ENCODE measurements at regions not wholly inside any gene's neighbourhood (a gene's known extent, or its start where the extent isn't known, plus 50 kb on each side); places are given as distances from the start of the nearest gene placed in this dataset.
"Not testable (repeated sequence)": the region's sequence is repeated elsewhere in the genome, so short reads cannot be mapped to it uniquely, and the experiment has no call there.

DNA sequence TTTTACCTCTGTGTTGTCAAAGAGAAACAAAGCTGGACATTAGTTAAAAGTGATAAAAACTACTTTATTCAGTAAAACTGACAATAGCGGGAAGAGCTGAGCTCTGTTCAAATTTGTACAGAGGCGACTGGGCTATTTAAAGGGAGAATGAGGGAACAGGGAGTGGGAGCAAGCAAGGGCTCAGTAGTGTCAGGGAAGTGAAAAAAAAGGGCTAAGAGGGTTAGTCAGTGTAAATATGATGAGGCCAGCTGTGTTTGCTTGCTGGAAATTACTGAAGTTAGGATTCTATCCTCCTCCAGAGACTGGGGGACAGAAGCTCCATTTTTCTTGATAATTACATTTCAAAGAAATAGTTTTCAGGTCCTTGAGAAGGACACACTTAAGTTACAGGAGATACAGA lies 232.5 kb downstream of the SH2D4B start:
- DNase-seq, result no peak
- no peak overlapping the region for H3K4me3 ChIP-seq (ENCODE audit: insufficient read depth, low read depth, low read length)
- no peaks in the 10 kb centered on the region for H3K36me3 ChIP-seq (replicated peaks; ENCODE audit: control insufficient read depth, insufficient read depth, low read length)
- H3K27me3 ChIP-seq (ENCODE audit: control insufficient read depth, insufficient read depth, low read length), result no peaks in the 10 kb centered on the region

DNA sequence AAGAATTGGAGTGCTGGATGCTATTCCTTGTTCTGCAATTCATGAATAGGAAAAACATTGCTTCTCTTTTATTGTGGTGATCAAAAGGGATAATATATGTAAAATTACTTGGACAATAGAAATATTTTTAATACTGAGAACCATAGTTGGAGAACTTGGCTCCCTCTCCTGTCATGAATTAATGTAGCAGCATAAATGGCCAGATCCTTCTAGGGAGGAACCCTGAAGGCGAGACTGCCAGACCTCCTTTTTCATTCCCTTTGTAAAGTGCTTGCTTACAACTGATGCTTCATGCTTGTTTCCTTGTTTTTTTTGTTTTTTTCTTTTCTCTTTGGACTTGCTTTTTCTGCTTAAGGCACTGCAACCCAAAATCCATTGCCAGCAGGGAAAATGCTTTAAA lies 233.6 kb downstream of the SH2D4B start:
- DNase-seq, result no peak
- Histone ChIP-seq H3K27me3 (ENCODE audit: control insufficient read depth, insufficient read depth, low read length) (no peaks in the 10 kb centered on the region), H3K4me3 (ENCODE audit: insufficient read depth, low read depth, low read length) (no peak overlapping the region), H3K36me3 (replicated peaks; ENCODE audit: control insufficient read depth, insufficient read depth, low read length) (no peaks in the 10 kb centered on the region)

DNA sequence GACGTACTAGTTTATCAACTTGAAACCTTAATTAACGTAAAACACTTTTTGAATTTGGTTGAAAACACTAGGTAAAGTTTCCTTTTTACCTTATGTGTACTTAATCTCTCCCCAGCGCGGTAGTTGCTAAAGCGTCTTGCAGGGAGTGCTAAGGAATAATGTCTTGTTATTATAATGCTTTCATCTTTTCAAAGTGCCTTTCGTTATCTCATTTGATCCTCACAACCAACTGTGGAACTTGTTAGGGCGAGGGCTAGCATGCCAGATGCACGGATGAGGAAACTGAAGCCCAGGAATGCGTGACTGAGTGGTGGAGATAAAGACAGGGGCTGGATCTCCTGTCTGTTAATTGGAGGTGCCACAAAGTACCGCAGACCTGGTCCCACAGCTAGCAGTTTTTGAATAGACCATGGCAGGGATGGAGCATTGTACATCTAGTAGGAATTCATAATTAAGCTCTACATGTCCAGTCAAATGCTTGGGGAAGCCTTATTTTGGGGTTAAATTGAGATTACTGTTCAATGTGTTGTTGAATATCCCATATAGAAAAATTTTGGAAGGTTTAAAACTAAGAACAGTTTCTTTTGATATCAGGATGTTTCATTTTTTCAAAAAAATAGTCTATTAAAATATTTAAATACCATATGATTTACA lies 234.3 kb downstream of the SH2D4B start:
- H3K36me3 ChIP-seq (replicated peaks; ENCODE audit: control insufficient read depth, insufficient read depth, low read length), result no peaks in the 10 kb centered on the region
- no peak overlapping the region for H3K4me3 ChIP-seq (ENCODE audit: insufficient read depth, low read depth, low read length)
- no peaks in the 10 kb centered on the region for H3K27me3 ChIP-seq (ENCODE audit: control insufficient read depth, insufficient read depth, low read length)
- DNase-seq, result no peak

DNA sequence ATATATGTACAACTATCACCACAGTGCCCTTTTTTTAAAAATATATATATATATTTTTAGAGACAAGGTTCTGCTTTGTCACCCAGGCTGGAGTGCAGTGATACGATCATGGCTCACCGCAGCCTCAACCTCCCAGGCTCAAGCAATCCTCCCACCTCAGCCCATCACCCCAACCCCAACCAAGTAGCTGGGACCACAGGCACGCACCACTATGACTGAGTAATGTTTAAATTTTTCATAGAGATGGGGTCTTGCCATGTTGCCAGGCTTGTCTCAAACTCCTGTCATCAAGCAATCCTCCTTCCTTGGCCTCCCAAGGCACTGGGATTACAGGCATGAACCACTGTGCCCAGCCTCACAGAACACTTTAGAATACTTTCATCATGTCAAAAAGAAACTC lies 234.9 kb downstream of the SH2D4B start:
- DNase-seq, result no peak
- no peaks in the 10 kb centered on the region for H3K36me3 ChIP-seq (replicated peaks; ENCODE audit: control insufficient read depth, insufficient read depth, low read length)

DNA sequence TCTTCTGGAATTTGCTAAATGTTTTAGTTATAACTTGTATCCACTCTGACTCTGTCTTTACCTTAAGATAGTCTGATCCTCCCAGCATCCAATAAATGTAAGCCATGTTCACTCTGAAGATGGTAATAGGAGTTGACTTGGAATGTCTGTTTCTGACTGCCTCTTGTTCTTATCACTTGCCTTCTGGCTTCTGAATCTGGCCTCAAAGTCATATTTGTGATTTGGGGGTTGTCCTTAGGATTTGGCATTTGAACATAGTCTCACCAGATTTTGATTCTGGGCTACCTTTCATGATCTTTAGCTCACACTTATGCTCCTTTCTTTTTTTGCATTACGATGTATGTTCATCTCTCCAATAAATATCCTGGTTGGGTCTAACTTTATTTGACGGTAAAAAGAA lies 247.0 kb downstream of the SH2D4B start:
- no peaks in the 10 kb centered on the region for H3K36me3 ChIP-seq (replicated peaks; ENCODE audit: control insufficient read depth, insufficient read depth, low read length)
- DNase-seq, result no peak
- no peak overlapping the region for H3K4me3 ChIP-seq (ENCODE audit: insufficient read depth, low read depth, low read length)
- H3K27me3 ChIP-seq (ENCODE audit: control insufficient read depth, insufficient read depth, low read length), result no peaks in the 10 kb centered on the region

More for the DNA sequence above, 234.9 kb downstream of the SH2D4B start:
- Histone ChIP-seq H3K4me3 (ENCODE audit: insufficient read depth, low read depth, low read length) (no peak overlapping the region), H3K27me3 (ENCODE audit: control insufficient read depth, insufficient read depth, low read length) (no peaks in the 10 kb centered on the region)

DNA sequence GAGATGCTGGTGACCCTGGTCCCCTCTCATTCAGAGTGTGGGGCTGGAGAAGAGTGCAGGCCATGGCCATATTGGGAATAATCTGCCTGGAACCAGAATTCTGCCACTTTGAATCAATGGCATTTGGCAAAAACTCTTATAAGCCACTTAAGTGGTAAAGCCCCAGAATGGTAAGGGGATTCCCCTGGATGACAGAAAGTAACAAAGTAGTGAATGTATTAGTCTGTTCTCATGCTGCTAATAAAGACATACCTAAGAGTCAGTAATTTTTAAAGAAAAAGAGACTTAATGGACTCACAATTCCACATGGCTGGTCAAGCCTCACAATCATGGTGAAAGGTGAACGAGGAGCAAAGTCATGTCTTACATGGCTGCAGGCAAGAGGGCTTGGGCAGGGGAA lies 248.6 kb downstream of the SH2D4B start:
- DNase-seq, result no peak
- Histone ChIP-seq H3K4me3 (ENCODE audit: insufficient read depth, low read depth, low read length) (no peak overlapping the region), H3K36me3 (replicated peaks; ENCODE audit: control insufficient read depth, insufficient read depth, low read length) (no peaks in the 10 kb centered on the region), H3K27me3 (ENCODE audit: control insufficient read depth, insufficient read depth, low read length) (no peaks in the 10 kb centered on the region)

DNA sequence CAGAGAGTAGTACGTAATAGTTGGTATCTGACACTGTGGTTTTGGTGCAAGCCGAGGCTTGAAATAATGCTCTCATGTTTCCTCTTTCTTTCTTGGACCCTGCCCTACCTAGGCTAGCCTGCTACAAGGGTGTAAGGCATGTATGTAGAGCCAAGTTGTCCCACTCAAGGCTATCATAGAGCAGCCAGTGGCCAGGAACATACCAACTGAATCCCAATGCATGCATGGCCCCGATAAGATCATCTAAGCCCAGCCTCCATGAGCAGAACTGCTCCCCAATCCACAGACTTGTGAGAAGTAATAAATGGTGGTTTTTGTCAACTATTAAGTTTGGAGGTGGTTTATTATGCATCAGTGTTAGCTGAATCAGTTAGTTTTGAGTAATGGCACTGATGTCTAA lies 250.2 kb downstream of the SH2D4B start:
- no peaks in the 10 kb centered on the region for H3K27me3 ChIP-seq (ENCODE audit: control insufficient read depth, insufficient read depth, low read length)
- DNase-seq, result no peak
- no peaks in the 10 kb centered on the region for H3K36me3 ChIP-seq (replicated peaks; ENCODE audit: control insufficient read depth, insufficient read depth, low read length)
- H3K4me3 ChIP-seq (ENCODE audit: insufficient read depth, low read depth, low read length), result no peak overlapping the region

DNA sequence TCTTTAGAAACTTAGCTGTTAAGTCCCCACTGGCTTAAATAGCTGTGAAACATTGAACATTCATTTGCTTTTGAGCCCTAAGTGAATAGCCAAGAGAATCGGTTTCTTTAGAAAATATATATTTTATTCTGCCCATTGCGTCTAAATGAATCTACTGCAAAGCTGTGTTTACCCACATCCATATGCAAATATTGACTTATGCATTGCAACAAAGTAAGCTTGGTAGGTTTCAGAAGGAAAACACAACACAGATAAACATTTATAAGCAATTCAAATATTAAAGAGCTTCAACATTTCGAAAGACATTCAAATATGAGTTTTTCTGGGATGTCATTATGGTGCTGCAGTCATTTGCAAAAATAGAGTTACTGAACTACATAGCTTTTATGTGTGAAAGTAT lies 257.3 kb downstream of the SH2D4B start:
- Histone ChIP-seq H3K36me3 (replicated peaks; ENCODE audit: control insufficient read depth, insufficient read depth, low read length) (no peaks in the 10 kb centered on the region), H3K4me3 (ENCODE audit: insufficient read depth, low read depth, low read length) (no peak overlapping the region), H3K27me3 (ENCODE audit: control insufficient read depth, insufficient read depth, low read length) (no peaks in the 10 kb centered on the region)
- no peak for DNase-seq

DNA sequence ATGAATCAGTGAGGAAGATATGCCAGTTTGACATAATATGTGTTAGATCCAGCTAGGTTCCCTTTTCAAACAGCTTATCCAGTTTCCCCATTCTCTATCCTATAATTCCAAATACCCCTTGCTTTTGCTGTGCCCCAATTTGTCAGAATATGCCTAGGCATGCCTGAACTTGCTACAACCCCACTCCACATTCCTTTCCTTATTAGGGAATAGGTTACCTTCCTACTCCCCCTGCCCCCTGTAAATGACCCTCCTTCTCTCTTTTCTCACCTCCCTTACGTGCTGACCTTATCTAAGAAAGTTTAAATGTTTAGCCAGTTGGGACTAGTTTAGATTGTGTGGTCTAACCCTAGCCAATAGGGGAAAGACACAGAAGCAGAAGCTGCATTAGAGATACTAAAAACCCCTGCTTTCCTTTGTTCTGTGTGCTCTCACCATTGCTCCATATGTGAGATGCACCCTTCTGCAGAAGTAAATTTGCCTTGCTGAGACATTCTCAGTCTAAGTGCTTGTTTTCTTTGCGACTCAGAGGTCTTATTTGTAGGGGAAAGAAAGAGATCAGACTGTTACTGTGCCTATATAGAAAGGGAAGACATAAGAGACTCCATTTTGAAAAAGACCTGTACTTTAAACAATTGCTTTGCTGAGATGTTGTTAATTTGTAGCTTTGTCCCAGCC lies 267.8 kb downstream of the SH2D4B start:
- Histone ChIP-seq H3K27me3 (ENCODE audit: control insufficient read depth, insufficient read depth, low read length) (no peaks in the 10 kb centered on the region), H3K4me3 (ENCODE audit: insufficient read depth, low read depth, low read length) (no peak overlapping the region), H3K36me3 (replicated peaks; ENCODE audit: control insufficient read depth, insufficient read depth, low read length) (no peaks in the 10 kb centered on the region)
- no peak for DNase-seq

DNA sequence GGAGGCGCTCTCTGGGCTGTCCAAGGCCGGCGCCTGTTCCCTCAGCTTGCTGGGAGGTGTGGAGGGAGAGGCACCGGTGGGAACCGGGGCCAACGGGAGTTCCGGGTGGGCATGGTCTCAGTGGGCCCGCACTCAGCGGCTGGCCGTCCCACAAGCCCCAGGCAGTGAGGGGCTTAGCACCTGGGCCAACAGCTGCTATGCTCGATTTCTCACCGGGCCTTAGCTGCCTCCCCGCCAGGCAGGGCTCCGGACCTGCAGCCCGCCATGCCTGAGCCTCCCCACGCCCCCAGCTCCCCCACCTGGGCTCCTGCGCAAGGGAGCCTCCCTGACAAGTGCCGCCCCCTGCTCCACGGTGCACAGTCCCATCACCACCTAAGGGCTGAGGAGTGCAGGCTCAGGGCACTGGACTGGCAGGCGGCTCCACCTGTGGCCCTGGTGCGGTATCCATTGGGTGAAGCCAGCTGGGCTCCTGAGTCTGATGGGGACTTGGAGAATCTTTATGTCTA lies 276.5 kb downstream of the SH2D4B start:
- Histone ChIP-seq H3K27me3 (ENCODE audit: control insufficient read depth, insufficient read depth, low read length) (no peaks in the 10 kb centered on the region), H3K36me3 (replicated peaks; ENCODE audit: control insufficient read depth, insufficient read depth, low read length) (no peaks in the 10 kb centered on the region), H3K4me3 (ENCODE audit: insufficient read depth, low read depth, low read length) (no peak overlapping the region)
- DNase-seq, result no peak

DNA sequence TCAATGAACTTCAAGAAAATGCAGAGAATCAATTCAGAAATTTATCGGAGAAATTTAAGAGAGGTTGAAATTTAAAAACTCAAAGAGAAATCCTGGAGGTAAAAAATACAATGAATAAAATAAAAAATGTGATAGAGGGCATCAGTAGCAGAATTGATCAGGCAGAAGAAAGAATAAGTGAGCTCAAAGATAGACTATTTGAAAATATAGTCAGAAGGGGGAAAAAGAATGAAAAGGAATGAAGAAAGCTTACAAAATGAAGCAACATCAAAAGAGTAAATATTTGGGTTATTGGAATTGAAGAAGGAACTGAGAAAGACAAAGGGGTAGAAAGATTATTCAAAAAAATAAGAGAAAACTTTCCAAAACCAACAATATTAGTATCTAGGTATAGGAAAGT lies 291.4 kb downstream of the SH2D4B start:
- no peaks in the 10 kb centered on the region for H3K27me3 ChIP-seq (ENCODE audit: control insufficient read depth, insufficient read depth, low read length)
- no peak for DNase-seq
- H3K4me3 ChIP-seq (ENCODE audit: insufficient read depth, low read depth, low read length), result no peak overlapping the region
- no peaks in the 10 kb centered on the region for H3K36me3 ChIP-seq (replicated peaks; ENCODE audit: control insufficient read depth, insufficient read depth, low read length)

DNA sequence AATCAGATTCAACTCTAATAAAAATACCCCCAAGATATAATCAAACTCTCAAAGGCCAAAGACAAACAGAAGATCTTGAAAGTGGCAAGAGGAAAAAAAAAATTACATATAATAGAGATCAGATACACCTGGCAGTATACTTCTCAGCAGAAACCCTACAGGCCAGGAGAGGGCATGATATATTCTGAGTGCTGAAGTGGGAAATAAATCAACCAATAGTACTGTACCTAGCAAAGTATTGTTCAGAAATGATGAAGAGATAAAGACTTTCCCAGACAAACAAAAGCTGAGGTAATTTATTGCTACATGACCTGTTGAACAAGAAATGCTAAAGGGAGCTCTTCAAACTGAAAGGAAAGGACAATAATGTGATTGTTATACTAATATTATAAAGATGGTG lies 291.9 kb downstream of the SH2D4B start:
- no peaks in the 10 kb centered on the region for H3K27me3 ChIP-seq (ENCODE audit: control insufficient read depth, insufficient read depth, low read length)
- no peak overlapping the region for H3K4me3 ChIP-seq (ENCODE audit: insufficient read depth, low read depth, low read length)
- DNase-seq, result no peak
- H3K36me3 ChIP-seq (replicated peaks; ENCODE audit: control insufficient read depth, insufficient read depth, low read length), result no peaks in the 10 kb centered on the region

DNA sequence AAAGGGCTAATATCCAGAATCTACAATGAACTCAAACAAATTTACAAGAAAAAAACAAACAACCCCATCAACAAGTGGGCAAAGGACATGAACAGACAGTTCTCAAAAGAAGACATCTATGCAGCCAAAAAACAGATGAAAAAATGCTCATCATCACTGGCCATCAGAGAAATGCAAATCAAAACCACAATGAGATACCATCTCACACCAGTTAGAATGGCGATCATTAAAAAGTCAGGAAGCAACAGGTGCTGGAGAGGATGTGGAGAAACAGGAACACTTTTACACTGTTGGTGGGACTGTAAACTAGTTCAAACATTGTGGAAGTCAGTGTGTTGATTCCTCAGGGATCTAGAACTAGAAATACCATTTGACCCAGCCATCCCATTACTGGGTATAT lies 295.0 kb downstream of the SH2D4B start:
- not testable (repeated sequence) for H3K36me3 ChIP-seq (replicated peaks; ENCODE audit: control insufficient read depth, insufficient read depth, low read length); H3K4me3 ChIP-seq (ENCODE audit: insufficient read depth, low read depth, low read length); DNase-seq; H3K27me3 ChIP-seq (ENCODE audit: control insufficient read depth, insufficient read depth, low read length)

DNA sequence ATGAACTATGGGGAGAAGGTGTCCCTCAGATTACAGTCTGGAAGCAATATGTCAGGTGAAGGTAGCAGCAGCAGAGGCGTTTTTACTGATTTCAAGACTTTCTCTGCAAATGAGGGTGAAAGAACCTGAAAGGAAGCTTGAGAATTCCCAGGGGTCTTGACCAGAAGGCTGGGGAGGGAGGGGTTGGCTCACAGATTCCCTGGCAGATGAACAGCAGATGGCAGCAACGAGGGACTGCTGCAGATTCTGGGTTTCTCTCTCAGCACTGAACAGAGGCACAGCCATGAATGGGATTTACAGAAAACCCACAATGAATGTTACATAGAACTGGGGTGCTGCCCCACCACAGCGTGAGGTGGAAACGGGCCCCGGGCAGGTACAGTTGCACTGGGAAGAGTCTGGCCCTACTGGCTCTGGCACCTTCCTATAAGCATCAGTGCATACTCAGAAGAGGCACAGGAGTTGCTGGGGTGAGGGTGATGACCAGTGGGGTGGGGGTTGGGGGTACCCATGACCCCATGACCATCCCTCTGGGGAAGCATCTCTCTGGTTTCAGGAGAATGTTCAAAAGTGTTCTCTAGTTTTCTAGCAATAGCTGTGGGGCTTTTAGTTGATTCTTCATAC lies 317.8 kb downstream of the SH2D4B start:
- no peak overlapping the region for H3K4me3 ChIP-seq (ENCODE audit: insufficient read depth, low read depth, low read length)
- no peaks in the 10 kb centered on the region for H3K27me3 ChIP-seq (ENCODE audit: control insufficient read depth, insufficient read depth, low read length)
- DNase-seq, result peak; percentile 75
- H3K36me3 ChIP-seq (replicated peaks; ENCODE audit: control insufficient read depth, insufficient read depth, low read length), result no peaks in the 10 kb centered on the region

DNA sequence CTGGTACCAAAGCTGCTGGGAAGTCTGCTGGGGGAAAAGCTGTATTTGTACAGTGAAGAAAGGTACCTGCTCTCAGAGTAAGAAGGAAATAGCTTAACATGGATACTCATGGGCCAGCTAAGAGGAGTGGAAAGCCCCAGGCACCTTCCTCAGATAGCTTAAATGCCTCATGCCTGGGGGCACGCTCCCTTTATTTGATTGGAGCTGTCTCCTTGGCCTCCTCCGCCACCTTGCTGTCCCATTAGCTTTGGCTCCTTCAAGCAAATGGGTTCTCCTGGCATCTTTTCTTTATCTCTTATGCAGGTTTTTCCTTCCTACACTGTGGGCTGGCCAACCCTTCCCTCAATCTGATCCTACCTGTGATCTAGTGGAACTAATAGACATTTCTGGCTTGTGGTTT lies 318.5 kb downstream of the SH2D4B start:
- Histone ChIP-seq H3K27me3 (ENCODE audit: control insufficient read depth, insufficient read depth, low read length) (no peaks in the 10 kb centered on the region), H3K4me3 (ENCODE audit: insufficient read depth, low read depth, low read length) (no peak overlapping the region), H3K36me3 (replicated peaks; ENCODE audit: control insufficient read depth, insufficient read depth, low read length) (no peaks in the 10 kb centered on the region)
- no peak for DNase-seq
